Esophagus muscularis mucosa (tissue), 3 donors: ENCODE measurements at regions not wholly inside any gene's neighbourhood (a gene's known extent, or its start where the extent isn't known, plus 50 kb on each side); places are given as distances from the start of the nearest gene placed in this dataset.

ENCODE experiments used
- POLR2A ChIP-seq: fragments of 450-650 bp; IDR thresholded peaks from one replicate; pipeline ENCODE4 v1.6.1; 2017; ENCODE audit warnings: antibody characterized with exemption, moderate library complexity, mild to moderate bottlenecking, low read depth
- POLR2AphosphoS5 ChIP-seq, 2 donors: sonication (generic); formaldehyde crosslinking; IDR thresholded peaks; one replicate each; pipeline ENCODE4 v1.6.1; 2017; ENCODE audit warnings: antibody characterized with exemption in 2 of 2
- TF ChIP-seq, protein P1 (sequence below), 3 experiments: fragments of 200-600 bp in 2 of 3; fragments of 450-650 bp in 1 of 3; sonication (generic) in 2 of 3; IDR thresholded peaks; one replicate each; pipeline ENCODE4 v1.5.1; 2017 to 2019; ENCODE audit warnings: antibody characterized with exemption in 3 of 3, mild to moderate bottlenecking in 2 of 3, moderate library complexity in 1 of 3

DNA sequence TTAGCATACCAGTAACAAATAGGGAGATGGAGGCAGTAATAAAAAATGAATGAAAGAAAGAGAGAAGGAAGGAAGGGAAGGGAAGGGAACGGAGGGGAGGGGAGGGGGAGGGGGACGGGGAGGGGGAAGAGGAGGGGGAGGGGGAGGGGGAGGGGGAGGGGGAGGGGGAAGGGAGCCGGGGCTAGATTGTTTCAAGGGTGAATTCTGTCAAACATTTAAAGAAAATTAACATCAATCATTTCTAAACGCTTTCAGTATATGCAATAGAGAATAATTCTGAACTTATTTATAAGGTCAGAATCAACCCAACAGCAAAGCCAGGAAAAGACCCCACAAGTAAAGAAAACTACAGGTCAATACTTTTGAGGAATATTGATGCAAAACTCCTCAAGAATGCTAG is 858.8 kb upstream of the GYPC start:
- TF ChIP-seq, protein P1, sequence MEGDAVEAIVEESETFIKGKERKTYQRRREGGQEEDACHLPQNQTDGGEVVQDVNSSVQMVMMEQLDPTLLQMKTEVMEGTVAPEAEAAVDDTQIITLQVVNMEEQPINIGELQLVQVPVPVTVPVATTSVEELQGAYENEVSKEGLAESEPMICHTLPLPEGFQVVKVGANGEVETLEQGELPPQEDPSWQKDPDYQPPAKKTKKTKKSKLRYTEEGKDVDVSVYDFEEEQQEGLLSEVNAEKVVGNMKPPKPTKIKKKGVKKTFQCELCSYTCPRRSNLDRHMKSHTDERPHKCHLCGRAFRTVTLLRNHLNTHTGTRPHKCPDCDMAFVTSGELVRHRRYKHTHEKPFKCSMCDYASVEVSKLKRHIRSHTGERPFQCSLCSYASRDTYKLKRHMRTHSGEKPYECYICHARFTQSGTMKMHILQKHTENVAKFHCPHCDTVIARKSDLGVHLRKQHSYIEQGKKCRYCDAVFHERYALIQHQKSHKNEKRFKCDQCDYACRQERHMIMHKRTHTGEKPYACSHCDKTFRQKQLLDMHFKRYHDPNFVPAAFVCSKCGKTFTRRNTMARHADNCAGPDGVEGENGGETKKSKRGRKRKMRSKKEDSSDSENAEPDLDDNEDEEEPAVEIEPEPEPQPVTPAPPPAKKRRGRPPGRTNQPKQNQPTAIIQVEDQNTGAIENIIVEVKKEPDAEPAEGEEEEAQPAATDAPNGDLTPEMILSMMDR (IDR thresholded peaks at IDR 0.05): no peak
- TF ChIP-seq POLR2A (no peak), POLR2AphosphoS5 (IDR thresholded peaks at IDR 0.05) (no peak)
